ENCODE measurements at regions not wholly inside any gene's neighbourhood (a gene's known extent, or its start where the extent isn't known, plus 50 kb on each side); places are given as distances from the start of the nearest gene placed in this dataset.

- H4K5ac ChIP-seq (ENCODE audit: insufficient read length, low read depth, low read length): no peak overlapping the region
- H2AK5ac ChIP-seq (ENCODE audit: low read depth, low read length): no peak overlapping the region
- FAIRE-seq (no peak), DNase-seq (ENCODE audit: low read depth in 1 of 2, low spot score in 2 of 2) (no peak)
- H3K14ac ChIP-seq (ENCODE audit: insufficient read length): no peak overlapping the region
- H3K4me3 ChIP-seq (ENCODE audit: extremely low read depth in 1 of 4, insufficient read depth in 2 of 4, low read depth in 3 of 4, low read length in 4 of 4): no peak overlapping the region
- peaks cover 0 to 16% (median 4%) of the 10 kb centered on the region in 4 experiments; a peak in 4 of 8 replicates for H3K36me3 ChIP-seq (ENCODE audit: control insufficient read depth in 2 of 4, insufficient read depth in 4 of 4, low read length in 3 of 4)
- H3K9ac ChIP-seq (replicated peaks in 1 of 4; ENCODE audit: extremely low read depth in 1 of 4, low read depth in 3 of 4, low read length in 3 of 4): no peak overlapping the region
- ChIA-PET CTCF (ENCODE audit: partially characterized antibody) (interaction anchor here (0.9 to 1.4 kb wide), 3 partner anchors 9 to 65 kb away, joined by 3 to 5 read pairs (median 4); no protein-coding TSS in a partner anchor), POLR2A (ENCODE audit: partially characterized antibody) (interaction anchor here (1.4 kb wide), 1 partner anchor 10 kb away, joined by 4 read pairs; no protein-coding TSS in a partner anchor)
- H3K23ac ChIP-seq (ENCODE audit: insufficient read length): no peak overlapping the region
- no peak overlapping the region for H2BK15ac ChIP-seq (ENCODE audit: low read length)
- H4K91ac ChIP-seq (replicated peaks; ENCODE audit: insufficient read length, low read length): no peak overlapping the region
- H3K27ac ChIP-seq (ENCODE audit: low read depth, low read length): no peak overlapping the region
- no peak for TF ChIP-seq TCF12 (IDR thresholded peaks at IDR 0.05; ENCODE audit: low read depth, low read length)
- TF ChIP-seq RBBP5 (IDR thresholded peaks at IDR 0.05; ENCODE audit: borderline replicate concordance, low read depth, low read length): no peak
- TF ChIP-seq CHD1 (IDR thresholded peaks at IDR 0.05; ENCODE audit: low read depth, low read length): no peak
- no peak for TF ChIP-seq RFX5 (IDR thresholded peaks at IDR 0.05; ENCODE audit: borderline replicate concordance, low read depth, low read length)
- no peak for TF ChIP-seq NRF1 (IDR thresholded peaks at IDR 0.05; ENCODE audit: low read depth, low read length)
- no peak for TF ChIP-seq BCL11A (IDR thresholded peaks at IDR 0.05; ENCODE audit: low read depth in 2 of 2, low read length in 2 of 2)
- H2AFZ ChIP-seq (ENCODE audit: low read length): no peak overlapping the region
- H3K18ac ChIP-seq (ENCODE audit: extremely low read depth, low read length): no peak overlapping the region
- no peaks in the 10 kb centered on the region for H3K4me1 ChIP-seq (replicated peaks in 1 of 4; ENCODE audit: control insufficient read depth in 3 of 4, insufficient read depth in 4 of 4, low read length in 3 of 4)
- no peaks in the 10 kb centered on the region for H3K79me1 ChIP-seq (ENCODE audit: low read depth, low read length)
- H4K20me1 ChIP-seq (replicated peaks in 1 of 2; ENCODE audit: control insufficient read depth in 1 of 2, insufficient read depth in 2 of 2, low read length in 2 of 2): no peaks in the 10 kb centered on the region
- no peak overlapping the region for H3K4ac ChIP-seq (replicated peaks; ENCODE audit: insufficient read length, low read depth, low read length)
- no peak overlapping the region for H2BK120ac ChIP-seq (replicated peaks; ENCODE audit: low read depth, low read length)
- no peaks in the 10 kb centered on the region; a peak in 1 of 7 replicates for H3K27me3 ChIP-seq (replicated peaks in 1 of 4; ENCODE audit: control insufficient read depth in 3 of 4, extremely low read depth in 1 of 4, insufficient read depth in 3 of 4, low read length in 3 of 4)
- peaks cover 0 to 4% of the 10 kb centered on the region in 2 experiments; a peak in 1 of 4 replicates for H3K9me3 ChIP-seq (ENCODE audit: insufficient read depth in 2 of 2, low read depth in 1 of 2, low read length in 1 of 2)
- no peak overlapping the region for H2BK5ac ChIP-seq (ENCODE audit: low read depth, low read length)
- no peaks in the 10 kb centered on the region for H3K79me2 ChIP-seq (ENCODE audit: control insufficient read depth in 1 of 2, insufficient read depth in 2 of 2, low read length in 2 of 2)
- no peaks in the 10 kb centered on the region for H3K23me2 ChIP-seq (ENCODE audit: low read depth, low read length)
- no peak overlapping the region for H4K8ac ChIP-seq (ENCODE audit: extremely low read depth, insufficient read depth, low read length)
- 87% methylated on average over 4 of the region's 4 CpGs; no CpG with 5 or more reads in 1 of the 2 experiments for WGBS, 2 experiments (ENCODE audit: extremely low coverage in 1 of 2, insufficient coverage in 1 of 2, insufficient read length in 1 of 2, insufficient replicate concordance in 2 of 2, low coverage in 1 of 2, low lambda C conversion rate in 2 of 2, missing lambda C conversion rate in 1 of 2)
- H2BK12ac ChIP-seq (ENCODE audit: low read depth, low read length): no peak overlapping the region
- H2BK20ac ChIP-seq (ENCODE audit: low read length): no peak overlapping the region
- H3K4me2 ChIP-seq (ENCODE audit: insufficient read depth in 1 of 2, low read depth in 2 of 2, low read length in 2 of 2): no peak overlapping the region
- no peak overlapping the region for H3K56ac ChIP-seq (replicated peaks; ENCODE audit: insufficient read length, low read depth, low read length)
Measured at GRCh38 chr7:149559711-149560110, 62.1 kb upstream of the ZNF746 start.

Measured in H1 (cell line).